ENCODE measurements at regions not wholly inside any gene's neighbourhood (a gene's known extent, or its start where the extent isn't known, plus 50 kb on each side); places are given as distances from the start of the nearest gene placed in this dataset.

- no peaks in the 10 kb centered on the region for H3K4me1 Mint-ChIP-seq (ENCODE audit: low read depth)
- no peaks in the 10 kb centered on the region for H3K9me3 Mint-ChIP-seq
- no peak overlapping the region for H3K27ac Mint-ChIP-seq
- no peak for DNase-seq
- no peaks in the 10 kb centered on the region for H3K36me3 Mint-ChIP-seq
- POLR2A ChIA-PET: no interaction called here
- H3K4me3 Mint-ChIP-seq: no peak overlapping the region
- CTCF ChIA-PET: no interaction called here
- intact Hi-C loops (cut with micrococcal nuclease): no loop called here
- no peaks in the 10 kb centered on the region for H3K27me3 Mint-ChIP-seq
Observed at GRCh38 chr5:153865016-153865415, 173.7 kb downstream of the FAM114A2 start.

GRCh38 chr5:153863951-153864350 is 174.8 kb downstream of the FAM114A2 start:
- Mint-ChIP-seq H3K27ac (no peak overlapping the region), H3K9me3 (no peaks in the 10 kb centered on the region), H3K4me3 (no peak overlapping the region), H3K4me1 (ENCODE audit: low read depth) (no peaks in the 10 kb centered on the region), H3K36me3 (no peaks in the 10 kb centered on the region), H3K27me3 (no peaks in the 10 kb centered on the region)
- intact Hi-C loops (cut with micrococcal nuclease): no loop called here
- CTCF ChIA-PET: no interaction called here
- POLR2A ChIA-PET: no interaction called here
- DNase-seq: no peak

Measured in activated CD4-positive, alpha-beta memory T cell treated with anti-CD3 and anti-CD28 coated beads for 36 hours (primary cell).